ENCODE measurements at regions not wholly inside any gene's neighbourhood (a gene's known extent, or its start where the extent isn't known, plus 50 kb on each side); places are given as distances from the start of the nearest gene placed in this dataset.

DNA sequence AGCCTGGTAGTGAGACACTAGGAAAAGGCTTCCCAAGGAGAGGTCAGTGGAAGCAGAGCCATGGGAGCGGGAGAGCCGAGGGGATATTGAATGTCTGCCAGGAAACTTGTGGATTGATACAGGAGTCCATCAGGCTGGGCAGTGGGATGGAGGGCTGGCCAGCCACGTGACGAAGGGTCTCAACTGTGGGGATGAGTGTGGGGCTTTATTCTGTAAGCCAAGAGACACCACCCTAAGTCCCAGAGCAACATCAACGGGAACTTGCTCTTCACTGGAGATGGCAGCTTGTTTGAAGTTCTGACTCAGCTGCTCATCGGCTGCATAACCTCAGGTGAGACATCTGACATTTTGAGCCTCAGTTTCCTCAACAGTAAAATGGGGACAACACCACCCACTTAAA is 197.8 kb downstream of the VRK1 start:
- TF ChIP-seq POLR2A (IDR thresholded peaks at IDR 0.05) (no peak), EP300 (IDR thresholded peaks at IDR 0.05) (no peak)
- TF ChIP-seq, protein P1, sequence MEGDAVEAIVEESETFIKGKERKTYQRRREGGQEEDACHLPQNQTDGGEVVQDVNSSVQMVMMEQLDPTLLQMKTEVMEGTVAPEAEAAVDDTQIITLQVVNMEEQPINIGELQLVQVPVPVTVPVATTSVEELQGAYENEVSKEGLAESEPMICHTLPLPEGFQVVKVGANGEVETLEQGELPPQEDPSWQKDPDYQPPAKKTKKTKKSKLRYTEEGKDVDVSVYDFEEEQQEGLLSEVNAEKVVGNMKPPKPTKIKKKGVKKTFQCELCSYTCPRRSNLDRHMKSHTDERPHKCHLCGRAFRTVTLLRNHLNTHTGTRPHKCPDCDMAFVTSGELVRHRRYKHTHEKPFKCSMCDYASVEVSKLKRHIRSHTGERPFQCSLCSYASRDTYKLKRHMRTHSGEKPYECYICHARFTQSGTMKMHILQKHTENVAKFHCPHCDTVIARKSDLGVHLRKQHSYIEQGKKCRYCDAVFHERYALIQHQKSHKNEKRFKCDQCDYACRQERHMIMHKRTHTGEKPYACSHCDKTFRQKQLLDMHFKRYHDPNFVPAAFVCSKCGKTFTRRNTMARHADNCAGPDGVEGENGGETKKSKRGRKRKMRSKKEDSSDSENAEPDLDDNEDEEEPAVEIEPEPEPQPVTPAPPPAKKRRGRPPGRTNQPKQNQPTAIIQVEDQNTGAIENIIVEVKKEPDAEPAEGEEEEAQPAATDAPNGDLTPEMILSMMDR (IDR thresholded peaks at IDR 0.05): no peak
